ENCODE measurements at regions not wholly inside any gene's neighbourhood (a gene's known extent, or its start where the extent isn't known, plus 50 kb on each side); places are given as distances from the start of the nearest gene placed in this dataset.

DNA sequence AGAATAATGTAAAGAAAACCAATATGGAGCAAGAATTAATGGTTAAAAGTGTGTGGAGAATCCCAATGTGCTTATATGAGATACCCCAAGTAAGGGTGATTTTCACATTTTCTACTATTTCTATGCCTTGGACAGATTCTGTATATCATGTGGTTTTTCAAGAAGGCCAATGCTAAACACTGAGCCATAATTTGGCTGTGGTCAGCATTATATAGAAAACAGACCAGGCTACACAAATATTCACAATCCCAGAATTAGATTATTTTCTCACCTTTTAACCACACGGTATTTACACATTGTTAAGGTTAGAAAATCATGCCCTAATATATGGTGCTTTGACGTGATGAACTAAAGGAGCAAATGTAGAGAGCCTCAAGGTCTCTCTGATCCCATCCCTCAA is 277.4 kb upstream of the LRATD1 start:
- no peak for DNase-seq

DNA sequence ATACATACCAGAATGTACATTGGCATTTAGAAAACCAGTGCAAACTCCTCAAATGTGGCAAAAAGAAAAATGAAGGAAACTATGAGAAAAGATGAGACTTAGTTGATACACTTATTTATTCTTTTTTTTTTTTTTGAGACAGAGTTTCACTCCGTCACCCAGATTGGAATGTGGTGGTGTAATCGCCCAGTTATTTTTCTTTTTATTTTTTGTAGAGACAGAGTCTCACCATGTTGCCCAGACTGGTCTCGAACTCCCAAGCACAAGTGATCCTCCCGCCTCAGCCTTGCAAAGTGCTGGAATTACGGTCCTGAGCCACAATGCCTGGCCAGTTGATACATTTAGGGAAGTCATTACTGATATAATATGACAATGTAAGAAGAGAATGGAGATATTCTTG is 274.2 kb upstream of the LRATD1 start:
- no peak for DNase-seq

DNA sequence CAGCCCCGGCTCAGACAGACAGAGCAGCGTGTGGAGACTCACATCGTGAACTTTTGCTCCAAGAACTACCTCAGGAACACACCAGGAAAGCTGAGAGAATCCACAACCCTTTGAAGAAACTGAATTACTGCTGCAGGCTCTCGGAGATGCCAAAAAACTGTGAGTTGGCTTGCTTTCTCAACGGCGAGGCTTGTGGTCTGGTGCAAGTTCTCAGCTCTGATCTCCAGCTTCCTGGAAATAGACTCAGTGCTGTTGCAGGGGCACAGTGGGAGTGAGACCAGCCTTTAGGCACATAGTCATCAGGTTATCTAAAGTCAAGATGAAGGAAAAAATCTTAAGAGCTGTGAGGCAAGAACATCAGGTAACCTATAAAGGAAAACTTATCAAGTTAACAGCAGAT is 273.7 kb upstream of the LRATD1 start:
- no peak for DNase-seq

DNA sequence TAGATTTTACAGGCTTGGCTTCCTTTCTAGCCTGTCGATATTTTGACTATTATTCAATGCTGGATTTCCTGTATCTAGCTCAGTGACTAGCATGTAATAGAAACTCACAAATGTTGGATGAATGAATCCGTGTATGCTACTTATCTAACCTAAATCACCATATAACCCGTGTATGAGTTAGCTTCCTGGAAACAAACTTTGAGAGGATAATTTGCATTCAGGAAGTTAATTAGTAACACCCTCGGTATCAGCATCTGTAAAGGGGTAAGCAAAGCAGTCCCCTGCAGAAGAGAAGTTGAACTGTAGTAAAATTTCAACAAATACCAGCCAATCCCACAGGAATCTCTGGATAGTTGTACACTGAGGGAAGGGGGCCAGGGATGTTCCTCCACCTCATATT is 269.4 kb upstream of the LRATD1 start:
- no peak for DNase-seq

DNA sequence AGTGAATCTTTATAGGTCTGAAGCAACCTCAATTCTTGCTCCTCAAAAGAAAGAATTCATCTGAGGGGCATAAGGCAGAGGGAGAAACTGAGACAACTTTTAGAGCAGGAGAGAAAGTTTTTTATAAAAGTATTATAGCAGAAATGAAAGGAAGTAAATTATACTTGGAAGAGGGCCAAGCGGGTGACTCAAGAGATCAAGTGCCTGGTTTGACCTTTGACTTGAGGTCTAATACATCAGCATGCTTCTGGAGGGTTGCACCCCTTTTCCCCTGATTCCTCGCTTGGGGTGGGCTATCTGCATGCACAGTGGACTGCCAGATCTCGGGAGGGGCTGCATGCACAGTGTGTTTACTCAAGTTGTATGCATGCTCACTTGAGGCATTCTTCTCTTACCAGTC is 268.5 kb upstream of the LRATD1 start:
- DNase-seq: no peak

DNA sequence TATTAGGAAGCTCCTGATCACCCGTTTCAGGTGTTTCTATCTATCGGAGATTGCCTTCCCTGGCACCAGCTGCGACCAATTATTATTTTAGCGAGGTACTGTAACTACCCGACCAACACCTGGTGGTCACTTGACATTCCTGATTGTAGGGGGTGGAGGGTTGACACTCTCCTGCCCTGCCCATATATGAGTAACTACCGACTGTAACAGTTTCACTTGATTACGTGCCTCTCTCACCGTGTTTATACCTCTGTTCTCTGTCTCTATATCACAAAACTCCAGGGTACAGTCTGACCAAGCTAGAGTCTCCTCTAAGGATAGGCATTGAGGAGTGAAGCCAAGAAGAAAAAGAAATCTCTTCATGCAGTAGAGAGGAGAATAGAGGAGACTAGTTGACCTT is 268.0 kb upstream of the LRATD1 start:
- no peak for DNase-seq

DNA sequence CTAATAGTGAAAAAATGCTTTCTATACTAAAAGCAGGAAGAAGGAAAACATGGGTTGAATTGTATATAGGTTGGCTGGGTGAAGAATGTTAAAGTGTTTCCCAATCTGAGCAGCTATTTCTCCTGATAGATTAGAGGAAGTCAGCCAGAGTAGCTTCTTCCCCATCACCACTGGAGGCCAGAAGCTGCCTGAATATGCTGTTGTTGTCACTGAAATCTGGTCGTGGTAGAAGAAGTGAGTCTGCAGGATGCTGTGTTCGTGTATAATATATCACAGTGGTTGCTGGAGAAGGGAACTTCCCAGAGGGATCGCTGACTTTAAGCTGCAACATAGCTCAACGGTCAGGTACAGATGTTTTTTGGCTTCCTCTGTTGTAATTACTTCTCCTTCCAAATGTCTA is 247.5 kb upstream of the LRATD1 start:
- DNase-seq: no peak

DNA sequence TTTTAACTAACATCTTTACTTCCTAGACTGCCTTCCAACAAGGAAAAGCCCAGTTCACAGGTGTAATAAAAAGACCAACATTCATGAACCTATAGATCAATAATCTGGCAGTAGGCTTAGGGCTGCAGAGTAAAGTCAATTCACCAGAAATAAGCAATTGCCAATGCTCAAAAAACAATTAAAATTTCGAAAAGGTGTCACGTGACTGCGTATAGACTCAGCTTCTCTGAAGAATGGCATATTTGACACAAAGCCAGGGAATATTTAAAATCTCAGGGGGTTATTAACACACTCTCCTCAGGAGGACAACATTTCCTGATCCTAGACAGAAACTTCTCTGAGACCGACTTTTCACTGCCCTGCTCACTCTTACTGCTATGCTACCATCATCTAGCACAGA is 245.2 kb upstream of the LRATD1 start:
- DNase-seq: no peak

DNA sequence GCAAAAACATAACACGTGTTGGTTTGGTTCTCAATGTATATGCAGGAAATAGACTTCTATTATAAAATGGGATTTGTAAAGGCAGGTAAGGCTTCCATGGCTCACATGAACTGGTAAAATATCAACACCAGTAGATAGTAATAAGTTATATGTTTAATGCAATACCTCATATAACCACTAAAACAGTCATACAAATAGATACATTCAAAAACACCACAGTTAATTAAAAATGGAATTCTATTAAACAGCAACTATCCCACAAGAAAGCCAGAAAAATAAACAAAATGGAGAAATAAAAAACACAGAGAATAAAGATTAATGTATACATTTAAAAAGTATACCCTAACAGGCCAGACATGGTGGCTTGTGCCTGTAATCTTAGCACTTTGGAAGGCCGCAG is 243.8 kb upstream of the LRATD1 start:
- DNase-seq: no peak

DNA sequence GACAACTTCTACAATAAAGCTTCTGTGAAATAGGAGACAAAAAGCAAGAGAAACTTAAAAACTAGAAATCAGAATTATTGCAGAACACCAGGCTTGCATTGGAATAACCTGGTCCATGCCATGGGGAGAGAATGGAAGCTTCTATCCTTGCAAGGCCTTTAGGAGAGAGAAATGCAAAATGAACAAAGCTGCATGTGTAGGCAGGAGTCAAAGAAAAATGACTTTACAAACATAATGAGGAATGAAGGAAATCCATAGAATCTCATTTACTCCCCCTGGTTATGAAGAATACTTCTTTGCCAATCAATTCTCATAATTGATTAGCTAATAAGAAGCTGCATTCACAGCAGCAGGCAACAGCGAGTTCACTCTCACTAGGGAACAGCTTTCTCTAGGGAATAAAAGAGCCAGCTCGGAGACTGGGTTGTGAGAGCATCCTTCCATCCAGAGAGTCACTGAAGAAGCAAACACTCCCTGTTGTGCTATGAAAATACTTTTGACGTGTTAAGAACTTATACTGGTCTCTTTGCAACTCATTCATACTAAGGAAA is 235.9 kb upstream of the LRATD1 start:
- DNase-seq: no peak

DNA sequence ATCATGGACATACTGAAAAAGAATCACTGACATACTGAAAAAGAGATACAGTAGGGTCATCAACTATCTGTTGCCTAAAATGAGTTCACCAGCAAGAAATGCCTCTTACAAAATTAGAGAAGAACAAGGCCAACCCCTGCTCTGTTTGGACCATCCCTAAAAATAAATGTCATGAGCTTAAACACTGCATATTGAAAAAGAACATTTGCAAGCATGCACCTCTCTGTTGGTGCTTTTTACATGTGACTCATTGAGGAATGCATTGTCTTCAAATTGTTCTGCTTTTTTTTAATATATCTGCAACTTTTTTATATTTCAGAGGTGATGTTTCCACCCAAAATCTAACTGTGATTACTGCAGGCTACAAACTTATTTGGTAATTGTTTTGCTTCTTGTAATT is 233.9 kb upstream of the LRATD1 start:
- DNase-seq: no peak

DNA sequence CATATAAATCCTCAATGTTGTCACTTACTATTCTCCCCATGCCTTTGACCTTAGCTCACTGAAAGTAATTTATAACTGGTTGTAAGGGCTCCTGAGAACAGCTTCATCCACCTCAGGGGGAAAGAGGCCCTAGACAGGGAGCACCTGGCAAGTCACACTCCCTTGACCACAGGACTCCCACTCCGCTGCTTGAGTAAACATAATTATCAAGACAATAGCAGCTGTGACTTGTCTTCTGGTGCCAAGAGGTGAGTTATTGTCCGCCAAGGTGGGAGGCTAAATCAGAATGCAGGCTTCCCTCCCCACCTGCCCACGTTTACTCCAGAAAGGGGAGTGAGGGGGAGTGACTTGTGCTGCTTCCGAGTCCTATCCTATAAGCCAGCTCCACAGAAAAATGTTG is 230.6 kb upstream of the LRATD1 start:
- peak; percentile 65 for DNase-seq

DNA sequence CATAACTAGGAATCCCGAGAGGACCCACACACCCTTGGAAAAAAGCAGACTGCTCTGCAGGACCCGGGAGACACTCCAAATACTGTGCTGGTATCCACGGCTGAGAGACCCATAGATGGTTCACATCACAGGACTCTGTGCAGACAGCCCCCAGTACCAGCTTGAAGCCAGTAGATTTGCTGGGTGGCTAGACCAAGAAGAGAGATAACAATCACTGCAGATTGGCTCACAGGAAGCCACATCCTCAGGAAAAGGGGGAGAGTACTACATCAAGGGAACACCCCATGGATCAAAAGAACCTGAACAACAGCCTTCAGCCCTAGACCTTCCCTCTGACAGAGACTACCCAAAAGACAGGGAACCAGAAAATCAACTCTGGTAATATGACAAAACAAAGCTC is 223.8 kb upstream of the LRATD1 start:
- DNase-seq: no peak

DNA sequence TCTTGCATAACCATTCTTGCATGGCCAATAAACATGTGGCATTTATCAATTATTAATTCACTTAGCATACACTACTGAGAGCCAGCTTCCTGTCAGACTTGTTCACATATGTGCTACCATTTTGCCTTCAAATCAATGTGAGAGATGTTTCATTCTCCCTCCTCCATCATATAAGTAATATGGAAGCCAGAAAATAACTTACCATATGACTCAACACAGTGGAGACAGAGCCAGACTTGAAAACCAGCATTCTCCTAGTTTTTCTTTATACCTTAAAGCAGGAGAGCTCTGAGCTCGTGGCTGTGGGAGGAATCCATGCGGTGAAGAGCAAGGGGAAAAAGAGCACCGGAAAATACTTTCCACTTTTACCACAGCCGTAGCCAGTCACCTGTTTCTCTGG is 215.0 kb upstream of the LRATD1 start:
- no peak for DNase-seq

DNA sequence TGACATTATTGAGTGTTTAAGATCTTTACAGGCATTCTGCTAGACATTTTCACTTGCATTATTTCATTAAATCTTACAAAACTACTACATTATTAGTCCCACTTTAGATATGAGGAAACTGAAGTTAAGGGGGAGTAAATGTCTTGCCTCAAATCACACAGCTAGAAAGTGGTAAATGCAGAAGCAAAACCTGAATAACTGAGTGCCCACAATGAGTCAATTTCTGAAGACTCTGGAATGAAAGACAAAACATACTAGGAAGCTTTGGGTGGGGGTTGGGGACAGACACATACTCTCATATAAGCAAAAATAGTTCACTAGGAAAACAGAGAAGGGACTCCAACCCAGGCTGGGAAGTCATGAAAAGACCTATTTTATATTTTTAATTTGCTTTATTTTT is 214.4 kb upstream of the LRATD1 start:
- DNase-seq: no peak

DNA sequence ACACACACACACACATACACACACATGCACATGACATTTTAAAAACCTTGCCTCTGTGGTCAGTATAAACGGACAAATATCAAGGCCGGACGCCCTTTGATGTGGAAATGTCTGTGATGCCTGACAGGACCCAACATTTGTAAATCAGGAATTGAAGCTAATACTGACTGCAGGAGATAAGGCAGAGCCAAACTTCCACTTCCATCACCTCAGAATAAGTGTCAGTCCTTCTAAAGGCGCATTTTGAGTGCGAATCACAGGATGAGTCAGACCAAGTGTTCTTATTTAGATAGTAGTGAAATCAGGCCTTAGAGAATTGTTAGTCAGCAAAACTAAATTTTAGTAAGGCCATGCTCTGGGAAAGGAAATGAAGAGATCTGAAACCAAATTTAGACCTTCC is 211.7 kb upstream of the LRATD1 start:
- no peak for DNase-seq

DNA sequence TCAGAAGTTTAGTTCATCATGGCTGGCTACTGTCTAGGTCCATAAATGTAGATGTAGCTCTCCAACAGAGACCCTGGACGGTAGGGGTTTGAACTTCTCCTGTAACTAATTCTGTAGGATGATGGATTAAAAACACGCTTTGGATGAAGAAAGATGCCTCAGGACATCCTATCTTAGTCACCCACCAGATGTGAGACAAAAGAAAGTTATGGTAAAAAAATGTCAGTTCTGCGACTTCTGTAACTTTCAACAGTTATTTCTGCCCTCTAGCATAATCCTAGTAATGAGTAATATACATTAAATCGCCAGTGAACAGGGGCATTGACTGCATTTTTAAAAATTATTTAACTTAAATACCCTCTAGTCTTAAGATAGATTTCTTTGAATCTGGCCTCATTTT is 210.1 kb upstream of the LRATD1 start:
- DNase-seq: no peak

DNA sequence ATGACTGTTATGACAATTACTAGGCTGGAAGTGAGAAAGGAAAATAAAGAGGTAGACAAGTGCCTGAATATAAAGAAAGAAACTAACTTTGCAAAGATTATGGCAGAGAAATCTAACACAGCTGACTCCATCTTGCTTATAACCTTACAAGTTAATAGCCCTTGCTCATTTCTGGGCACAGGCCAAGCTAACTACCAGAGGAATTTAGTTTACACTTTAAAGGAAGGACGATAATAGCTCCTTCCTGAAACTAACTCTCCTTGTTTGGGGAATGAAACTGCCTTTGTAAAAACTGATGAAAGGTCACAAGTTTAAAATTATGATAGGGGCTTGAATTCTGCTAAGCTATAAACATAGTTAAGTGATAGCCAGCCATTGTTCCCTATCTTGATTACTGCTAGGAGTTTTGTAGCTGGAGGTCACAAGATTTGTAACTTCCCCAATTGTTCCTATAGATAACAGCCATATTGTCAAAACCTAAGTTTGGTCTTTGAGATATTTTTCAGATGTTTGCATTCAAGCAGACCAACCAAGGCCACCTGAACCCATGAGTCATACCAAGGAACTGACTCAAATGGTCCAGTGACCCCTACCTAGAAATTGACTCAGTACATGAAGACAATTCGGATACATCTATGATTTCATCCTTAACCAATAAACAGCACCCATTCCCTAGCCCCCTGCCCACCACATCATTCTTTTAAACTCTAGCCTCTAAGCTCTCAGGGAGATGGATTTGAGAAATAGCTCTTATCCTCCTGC is 209.2 kb upstream of the LRATD1 start:
- no peak for DNase-seq

DNA sequence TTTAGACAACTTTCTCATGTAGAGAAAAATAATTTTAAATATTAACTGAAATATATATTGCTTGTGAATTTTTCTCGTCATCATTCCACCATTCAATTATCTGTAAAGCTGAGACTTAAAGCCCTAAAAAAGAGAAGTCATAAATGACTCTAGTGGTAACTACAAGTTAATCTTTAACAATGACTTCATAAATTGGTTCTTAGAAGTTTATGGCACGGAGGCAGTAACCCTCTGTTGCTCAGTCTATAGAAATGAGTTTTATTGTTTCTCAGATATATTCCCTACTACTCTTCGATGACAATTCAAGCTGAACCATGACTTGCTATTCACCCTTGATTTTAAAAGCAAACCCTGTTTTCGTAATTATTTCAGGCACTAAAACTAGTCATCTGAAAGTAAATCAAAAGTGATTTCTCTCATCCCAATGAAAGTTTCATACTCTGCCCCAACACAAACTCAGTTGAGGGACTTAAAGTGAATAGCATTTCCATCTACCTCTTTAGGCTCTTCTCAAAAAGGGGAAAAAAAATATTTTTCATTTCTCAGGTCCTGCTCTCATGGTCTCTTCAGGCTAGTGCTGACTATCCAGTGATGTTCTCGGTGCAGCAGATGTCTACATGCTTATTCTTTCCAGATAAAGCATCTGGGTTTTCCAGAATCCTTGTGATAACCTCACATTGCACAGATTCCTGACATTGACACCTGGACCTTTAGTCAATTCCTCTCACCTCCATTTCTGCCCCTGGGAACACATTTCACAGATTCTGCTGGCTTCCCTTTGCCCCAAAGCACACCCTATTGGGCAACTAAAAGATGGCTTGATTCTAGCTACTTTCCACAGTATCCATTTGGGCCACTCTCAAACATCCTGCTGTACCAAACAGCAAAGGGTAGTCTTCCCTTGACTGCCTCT is 207.8 kb upstream of the LRATD1 start:
- no peak for DNase-seq

DNA sequence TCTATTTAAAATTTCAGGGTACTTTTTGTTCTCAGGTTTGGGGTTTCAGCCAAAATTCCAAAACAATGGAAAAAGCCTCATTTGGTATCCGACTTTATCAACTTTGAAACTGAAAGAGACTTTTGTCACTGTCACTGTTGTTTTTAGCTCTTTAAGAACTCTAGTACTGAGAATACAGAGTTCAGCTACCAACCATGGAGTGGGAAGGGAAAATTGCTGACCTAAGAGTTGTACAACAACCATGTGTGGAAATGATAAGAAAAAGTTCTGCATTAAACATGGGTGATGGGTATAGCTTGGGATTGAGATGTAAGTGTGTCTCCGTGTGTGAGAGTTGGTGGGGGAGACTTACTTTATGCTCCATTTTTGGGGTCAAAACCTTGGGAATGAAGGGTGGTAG is 206.6 kb upstream of the LRATD1 start:
- DNase-seq: no peak

DNA sequence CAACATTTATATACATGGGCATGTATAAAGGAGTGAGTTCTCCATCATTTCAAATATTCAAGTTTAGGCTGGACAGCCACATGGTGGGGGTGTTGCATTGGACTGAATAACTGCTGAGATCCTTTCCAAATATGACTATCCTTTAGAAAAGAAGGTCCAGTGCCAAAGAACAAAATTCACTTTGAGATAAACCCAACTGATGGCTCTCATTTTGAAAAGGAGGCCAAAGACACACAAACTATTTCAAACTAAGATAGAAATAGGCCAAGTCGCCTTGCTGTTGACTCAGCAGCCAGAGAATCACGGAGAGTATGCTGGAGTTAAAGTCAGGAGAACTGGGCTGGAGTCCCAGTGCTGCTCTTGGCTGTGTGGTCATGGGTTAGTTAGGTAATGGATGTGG is 204.5 kb upstream of the LRATD1 start:
- DNase-seq: no peak

DNA sequence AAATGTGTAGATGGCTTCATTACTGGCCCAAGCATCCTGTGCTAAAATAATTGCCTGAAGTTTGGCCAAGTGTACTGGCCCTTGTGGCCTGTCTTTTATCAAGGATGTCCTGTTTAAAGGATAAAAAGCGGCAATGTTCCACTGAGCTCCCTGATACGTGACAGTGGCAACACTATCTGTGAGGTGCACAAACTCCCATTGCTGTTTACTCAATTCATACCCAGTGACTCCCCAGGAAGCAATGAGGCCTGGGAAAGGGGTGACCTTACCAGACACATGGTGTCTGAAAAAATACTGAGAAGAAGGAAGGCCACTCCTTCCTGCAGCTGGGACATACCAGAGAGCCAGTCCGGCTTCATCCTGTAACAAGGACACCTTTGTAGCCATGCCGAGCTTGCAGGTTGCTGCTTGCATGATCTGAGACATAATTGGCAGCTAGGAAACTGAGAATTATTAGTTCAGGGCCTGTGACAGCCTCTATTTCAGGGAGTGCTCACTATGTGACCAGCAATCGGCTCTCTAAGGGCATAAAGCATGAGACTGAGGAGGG is 198.5 kb upstream of the LRATD1 start:
- no peak for DNase-seq

DNA sequence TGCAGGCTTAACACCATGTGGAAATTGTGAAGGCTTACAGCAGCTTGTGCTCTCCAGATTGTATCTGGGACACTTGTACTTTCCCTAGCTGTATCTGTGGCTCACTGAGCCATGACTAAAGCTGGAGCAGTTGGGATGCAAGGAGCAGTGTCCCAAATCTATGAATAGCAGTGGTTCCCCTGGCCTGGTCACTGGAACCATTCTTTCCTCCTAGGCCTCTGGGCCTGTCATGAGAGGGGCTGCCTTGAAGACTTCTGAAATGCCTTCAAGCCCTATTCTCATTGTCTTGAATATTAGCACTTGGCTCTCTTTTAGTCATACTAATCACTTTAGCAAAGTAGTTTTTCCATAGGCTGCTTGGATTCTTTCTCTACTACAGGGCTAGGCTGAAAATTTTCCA is 186.8 kb upstream of the LRATD1 start:
- no peak for DNase-seq

Data from right kidney (tissue), 1 donor.